WTC11 (cell line): ENCODE measurements at regions not wholly inside any gene's neighbourhood (a gene's known extent, or its start where the extent isn't known, plus 50 kb on each side); places are given as distances from the start of the nearest gene placed in this dataset.

ENCODE experiments used
- ATAC-seq: fragments of 200-7000 bp; cut with Tn5 transposase; 2 replicates; pipeline ENCODE4 v1.10.0; 2021; ENCODE audit warnings: mild to moderate bottlenecking, moderate library complexity
- CTCF ChIA-PET: fragments of 300-600 bp; sonication (Branson Sonifier 250); formaldehyde crosslinking; loops from one replicate; lab custom pipeline; 2021; ENCODE audit warnings: antibody characterized with exemption; lab: Charles Lee
- POLR2A ChIA-PET: fragments of 350-600 bp; sonication (Branson Sonifier 250); formaldehyde crosslinking; loops from one replicate; lab custom pipeline; 2021; ENCODE audit warnings: antibody characterized with exemption; lab: Charles Lee
- DNase-seq: peaks from one replicate; pipeline ENCODE4 v3.0.0; 2021; ENCODE audit warnings: low spot score
- H3K27ac Mint-ChIP-seq: 2 replicates; pipeline ENCODE4 v1.8.0; 2021; ENCODE audit warnings: mixed read lengths
- H3K27me3 Mint-ChIP-seq: 2 replicates; pipeline ENCODE4 v1.8.0; 2021; ENCODE audit warnings: low read depth, mild to moderate bottlenecking, moderate library complexity, mixed read lengths
- H3K36me3 Mint-ChIP-seq: 2 replicates; pipeline ENCODE4 v1.8.0; 2021; ENCODE audit warnings: mixed read lengths
- H3K4me1 Mint-ChIP-seq: 2 replicates; pipeline ENCODE4 v1.8.0; 2022; ENCODE audit warnings: mixed read lengths
- H3K4me3 Mint-ChIP-seq: 2 replicates; pipeline ENCODE4 v1.8.0; 2021; ENCODE audit warnings: mild to moderate bottlenecking, moderate library complexity, mixed read lengths
- H3K9me3 Mint-ChIP-seq: 2 replicates; pipeline ENCODE4 v1.8.0; 2021; ENCODE audit warnings: mixed read lengths
- ATF3 ChIP-seq: sonication (generic); formaldehyde crosslinking; conservative IDR thresholded peaks from 2 replicates; pipeline ENCODE4 v1.8.1; 2022; ENCODE audit warnings: mild to moderate bottlenecking, missing genetic modification reagents
- ATF6 ChIP-seq: sonication (generic); formaldehyde crosslinking; IDR thresholded peaks from 2 replicates; pipeline ENCODE4 v1.8.1; 2023; ENCODE audit warnings: mild to moderate bottlenecking, missing genetic modification reagents
- CBFB ChIP-seq: sonication (generic); formaldehyde crosslinking; IDR thresholded peaks from 2 replicates; pipeline ENCODE4 v1.8.1; 2022; ENCODE audit warnings: mild to moderate bottlenecking, low read depth, missing genetic modification reagents
- E2F4 ChIP-seq: sonication (generic); formaldehyde crosslinking; IDR thresholded peaks from 2 replicates; pipeline ENCODE4 v1.8.1; 2022; ENCODE audit warnings: low read depth, mild to moderate bottlenecking, moderate library complexity, missing genetic modification reagents, borderline replicate concordance
- E2F5 ChIP-seq: sonication (generic); formaldehyde crosslinking; IDR thresholded peaks from 2 replicates; pipeline ENCODE4 v1.8.1; 2022; ENCODE audit warnings: mild to moderate bottlenecking, moderate library complexity, missing genetic modification reagents
- ELF4 ChIP-seq: sonication (generic); formaldehyde crosslinking; IDR thresholded peaks from 2 replicates; pipeline ENCODE4 v1.8.1; 2022; ENCODE audit warnings: low read depth, mild to moderate bottlenecking, moderate library complexity, missing genetic modification reagents
- EMX1 ChIP-seq: fragments of 250-450 bp; sonication (Bioruptor Pico); IDR thresholded peaks from 2 replicates; pipeline ENCODE4 v1.8.0; 2021; ENCODE audit warnings: mild to moderate bottlenecking
- ERG ChIP-seq: fragments of 250-450 bp; sonication (Bioruptor Pico); IDR thresholded peaks from 2 replicates; pipeline ENCODE4 v1.8.0; 2021; ENCODE audit warnings: mild to moderate bottlenecking
- ESRRA ChIP-seq: sonication (generic); formaldehyde crosslinking; IDR thresholded peaks from 2 replicates; pipeline ENCODE4 v1.8.1; 2022; ENCODE audit warnings: mild to moderate bottlenecking, missing genetic modification reagents, borderline replicate concordance
- FOXJ3 ChIP-seq: sonication (generic); formaldehyde crosslinking; IDR thresholded peaks from 2 replicates; pipeline ENCODE4 v1.9.0; 2021; ENCODE audit warnings: missing genetic modification reagents, mild to moderate bottlenecking, borderline replicate concordance
- FOXK1 ChIP-seq: sonication (generic); formaldehyde crosslinking; IDR thresholded peaks from 2 replicates; pipeline ENCODE4 v1.8.0; 2022; ENCODE audit warnings: mild to moderate bottlenecking, moderate library complexity, missing genetic modification reagents
- GABPB1 ChIP-seq: sonication (generic); formaldehyde crosslinking; IDR thresholded peaks from 2 replicates; pipeline ENCODE4 v1.8.1; 2023; ENCODE audit warnings: mild to moderate bottlenecking, missing genetic modification reagents
- GTF2I ChIP-seq: fragments of 250-450 bp; sonication (Bioruptor Pico); conservative IDR thresholded peaks from 2 replicates; pipeline ENCODE4 v1.4.0; 2021; ENCODE audit warnings: mild to moderate bottlenecking
- KAT7 ChIP-seq: sonication (generic); formaldehyde crosslinking; IDR thresholded peaks from 2 replicates; pipeline ENCODE4 v1.8.1; 2023; ENCODE audit warnings: missing genetic modification reagents, mild to moderate bottlenecking, borderline replicate concordance
- MLX ChIP-seq: sonication (generic); formaldehyde crosslinking; IDR thresholded peaks from 2 replicates; pipeline ENCODE4 v1.8.1; 2023; ENCODE audit warnings: mild to moderate bottlenecking, missing genetic modification reagents, moderate library complexity
- MYBL2 ChIP-seq: sonication (generic); formaldehyde crosslinking; IDR thresholded peaks from 2 replicates; pipeline ENCODE4 v1.8.1; 2023; ENCODE audit warnings: mild to moderate bottlenecking, moderate library complexity, missing genetic modification reagents
- NFE2L1 ChIP-seq: sonication (generic); formaldehyde crosslinking; IDR thresholded peaks from 2 replicates; pipeline ENCODE4 v1.8.1; 2023; ENCODE audit warnings: missing genetic modification reagents
- NFYB ChIP-seq: sonication (generic); formaldehyde crosslinking; conservative IDR thresholded peaks from 2 replicates; pipeline ENCODE4 v1.8.0; 2022; ENCODE audit warnings: low read depth, missing genetic modification reagents
- NR3C1 ChIP-seq: sonication (generic); formaldehyde crosslinking; conservative IDR thresholded peaks from 2 replicates; pipeline ENCODE4 v1.8.1; 2023; ENCODE audit warnings: low read depth, mild to moderate bottlenecking, missing genetic modification reagents
- PRRX2 ChIP-seq: fragments of 250-450 bp; sonication (Bioruptor Pico); IDR thresholded peaks from 2 replicates; pipeline ENCODE4 v1.8.0; 2021; ENCODE audit warnings: mild to moderate bottlenecking
- SMAD3 ChIP-seq: sonication (generic); formaldehyde crosslinking; IDR thresholded peaks from 2 replicates; pipeline ENCODE4 v1.8.0; 2022; ENCODE audit warnings: missing genetic modification reagents, mild to moderate bottlenecking, borderline replicate concordance
- SMAD4 ChIP-seq: sonication (generic); formaldehyde crosslinking; IDR thresholded peaks from 2 replicates; pipeline ENCODE4 v1.8.0; 2022; ENCODE audit warnings: mild to moderate bottlenecking, missing genetic modification reagents
- TEAD1 ChIP-seq: sonication (generic); formaldehyde crosslinking; IDR thresholded peaks from 2 replicates; pipeline ENCODE4 v1.8.0; 2022; ENCODE audit warnings: mild to moderate bottlenecking, missing genetic modification reagents
- TP53 ChIP-seq: sonication (generic); formaldehyde crosslinking; IDR thresholded peaks from 2 replicates; pipeline ENCODE4 v1.8.1; 2023; ENCODE audit warnings: mild to moderate bottlenecking, missing genetic modification reagents
- ZBTB21 ChIP-seq: sonication (generic); formaldehyde crosslinking; IDR thresholded peaks from 2 replicates; pipeline ENCODE4 v1.8.1; 2023; ENCODE audit warnings: mild to moderate bottlenecking, missing genetic modification reagents, borderline replicate concordance
- ZNF121 ChIP-seq: sonication (generic); formaldehyde crosslinking; IDR thresholded peaks from 2 replicates; pipeline ENCODE4 v1.8.0; 2023; ENCODE audit warnings: missing genetic modification reagents
- ZNF263 ChIP-seq: sonication (generic); formaldehyde crosslinking; IDR thresholded peaks from 2 replicates; pipeline ENCODE4 v1.8.1; 2022; ENCODE audit warnings: low read depth, mild to moderate bottlenecking, moderate library complexity, missing genetic modification reagents
- ZNF396 ChIP-seq: fragments of 250-450 bp; sonication (Bioruptor Pico); IDR thresholded peaks from 2 replicates; pipeline ENCODE4 v1.8.0; 2021; ENCODE audit warnings: mild to moderate bottlenecking, moderate library complexity, borderline replicate concordance
- ZSCAN18 ChIP-seq: fragments of 250-450 bp; sonication (Bioruptor Pico); IDR thresholded peaks from 2 replicates; pipeline ENCODE4 v2.1.2; 2022; ENCODE audit warnings: mild to moderate bottlenecking, moderate library complexity

- H3K4me1 Mint-ChIP-seq: no peaks in the 10 kb centered on the region
- TF ChIP-seq ZNF121 (CRISPR knock-in tag): no peak
- no peak for TF ChIP-seq MLX (CRISPR knock-in tag)
- no peak for TF ChIP-seq GTF2I
- TF ChIP-seq ZNF263 (CRISPR knock-in tag): no peak
- TF ChIP-seq TEAD1: no peak
- no peak for TF ChIP-seq ATF6
- no peak for TF ChIP-seq ZNF396 (CRISPR knock-in tag)
- no peak for TF ChIP-seq NFE2L1 (CRISPR knock-in tag)
- no peak for TF ChIP-seq EMX1 (CRISPR knock-in tag)
- no peak for TF ChIP-seq NFYB (CRISPR knock-in tag)
- no peak for TF ChIP-seq ATF3 (CRISPR knock-in tag)
- no peak for TF ChIP-seq E2F4 (CRISPR knock-in tag)
- no peak for TF ChIP-seq SMAD3 (CRISPR knock-in tag)
- no peak for TF ChIP-seq GABPB1 (CRISPR knock-in tag)
- no peak for TF ChIP-seq MYBL2
- TF ChIP-seq PRRX2 (CRISPR knock-in tag): no peak
- no peak for TF ChIP-seq TP53 (CRISPR knock-in tag)
- H3K27me3 Mint-ChIP-seq: peaks cover 27% of the 10 kb centered on the region
- POLR2A ChIA-PET: no interaction called here
- H3K4me3 Mint-ChIP-seq: no peak overlapping the region
- no peak for ATAC-seq
- no peak for DNase-seq
- H3K27ac Mint-ChIP-seq: no peak overlapping the region
- peaks cover 61% of the 10 kb centered on the region for H3K9me3 Mint-ChIP-seq
- H3K36me3 Mint-ChIP-seq: peaks cover 35% of the 10 kb centered on the region
- CTCF ChIA-PET: no interaction called here
Observed at GRCh38 chr4:58359590-58359989, 1249.4 kb upstream of the IGFBP7 start.

- Mint-ChIP-seq H3K4me3 (no peak overlapping the region), H3K9me3 (peaks cover 61% of the 10 kb centered on the region), H3K27ac (no peak overlapping the region), H3K36me3 (peaks cover 35% of the 10 kb centered on the region), H3K4me1 (no peaks in the 10 kb centered on the region), H3K27me3 (peaks cover 11% of the 10 kb centered on the region)
- CTCF ChIA-PET: no interaction called here
- TF ChIP-seq EMX1 (CRISPR knock-in tag): no peak
- DNase-seq (no peak), ATAC-seq (no peak)
- POLR2A ChIA-PET: no interaction called here
Observed at GRCh38 chr4:58357947-58358346, 1247.8 kb upstream of the IGFBP7 start.

- Mint-ChIP-seq H3K4me3 (no peak overlapping the region), H3K36me3 (no peaks in the 10 kb centered on the region), H3K9me3 (no peaks in the 10 kb centered on the region), H3K27me3 (no peaks in the 10 kb centered on the region), H3K4me1 (no peaks in the 10 kb centered on the region), H3K27ac (no peak overlapping the region)
- ATAC-seq (no peak), DNase-seq (no peak)
- POLR2A ChIA-PET: no interaction called here
- CTCF ChIA-PET: no interaction called here
- no peak for TF ChIP-seq TEAD1
- TF ChIP-seq ERG (CRISPR knock-in tag): no peak
- no peak for TF ChIP-seq ESRRA
- TF ChIP-seq ELF4 (CRISPR knock-in tag): no peak
- no peak for TF ChIP-seq E2F5 (CRISPR knock-in tag)
- no peak for TF ChIP-seq KAT7
- no peak for TF ChIP-seq FOXK1 (CRISPR knock-in tag)
- TF ChIP-seq ZSCAN18: no peak
- no peak for TF ChIP-seq ZBTB21 (CRISPR knock-in tag)
- TF ChIP-seq FOXJ3 (CRISPR knock-in tag): no peak
- TF ChIP-seq NR3C1 (CRISPR knock-in tag): no peak
- no peak for TF ChIP-seq NFE2L1 (CRISPR knock-in tag)
- TF ChIP-seq CBFB (CRISPR knock-in tag): no peak
- TF ChIP-seq SMAD4: no peak
Observed at GRCh38 chr4:58325070-58325469, 1214.9 kb upstream of the IGFBP7 start.
